ENCODE measurements at regions not wholly inside any gene's neighbourhood (a gene's known extent, or its start where the extent isn't known, plus 50 kb on each side); places are given as distances from the start of the nearest gene placed in this dataset.
"Not testable (repeated sequence)": the region's sequence is repeated elsewhere in the genome, so short reads cannot be mapped to it uniquely, and the experiment has no call there.

GRCh38 chr9:7490317-7491108 lies 309.1 kb downstream of the DMAC1 start:
- H3K4me3 Mint-ChIP-seq: no peak overlapping the region
- intact Hi-C loops (cut with micrococcal nuclease): no loop called here
- no peak for ATAC-seq
- 88% methylated on average over 2 of the region's 4 CpGs for WGBS (ENCODE audit: insufficient coverage)
- H3K4me1 ChIP-seq (ENCODE audit: control insufficient read depth, insufficient read depth, low read length): no peaks in the 10 kb centered on the region
- no peaks in the 10 kb centered on the region for H3K9me3 Mint-ChIP-seq
- no peaks in the 10 kb centered on the region for H3K27me3 ChIP-seq (ENCODE audit: control insufficient read depth, insufficient read depth, low read length)
- no peak for DNase-seq
- H3K4me1 Mint-ChIP-seq: no peaks in the 10 kb centered on the region
- no peak for TF ChIP-seq CTCF (IDR thresholded peaks at IDR 0.05)
- no peaks in the 10 kb centered on the region for H3K36me3 Mint-ChIP-seq
- no peak overlapping the region for H3K27ac Mint-ChIP-seq
- no peak overlapping the region for H3K27ac ChIP-seq (ENCODE audit: low read length)
- no peaks in the 10 kb centered on the region for H3K9me3 ChIP-seq (ENCODE audit: control insufficient read depth, insufficient read depth, low read length)
- H3K27me3 Mint-ChIP-seq (ENCODE audit: low read depth in 2 of 2): no peaks in the 10 kb centered on the region
- H3K36me3 ChIP-seq (ENCODE audit: control insufficient read depth, insufficient read depth, low read length): no peaks in the 10 kb centered on the region
- H3K4me3 ChIP-seq (ENCODE audit: low read length): no peak overlapping the region

GRCh38 chr9:7489036-7489435 lies 310.5 kb downstream of the DMAC1 start:
- Histone ChIP-seq H3K4me3 (ENCODE audit: low read length) (no peak overlapping the region), H3K9me3 (ENCODE audit: control insufficient read depth, insufficient read depth, low read length) (no peaks in the 10 kb centered on the region), H3K27ac (ENCODE audit: low read length) (no peak overlapping the region), H3K27me3 (ENCODE audit: control insufficient read depth, insufficient read depth, low read length) (no peaks in the 10 kb centered on the region), H3K4me1 (ENCODE audit: control insufficient read depth, insufficient read depth, low read length) (no peaks in the 10 kb centered on the region), H3K36me3 (ENCODE audit: control insufficient read depth, insufficient read depth, low read length) (no peaks in the 10 kb centered on the region)
- no peaks in the 10 kb centered on the region for H3K9me3 Mint-ChIP-seq
- DNase-seq (no peak), ATAC-seq (no peak)
- no peak overlapping the region for H3K27ac Mint-ChIP-seq
- no peak for TF ChIP-seq CTCF (IDR thresholded peaks at IDR 0.05)
- H3K4me3 Mint-ChIP-seq: no peak overlapping the region
- no peaks in the 10 kb centered on the region for H3K27me3 Mint-ChIP-seq (ENCODE audit: low read depth in 2 of 2)
- H3K4me1 Mint-ChIP-seq: no peaks in the 10 kb centered on the region
- H3K36me3 Mint-ChIP-seq: no peaks in the 10 kb centered on the region
- 86% methylated on average over 2 of the region's 2 CpGs for WGBS (ENCODE audit: insufficient coverage)
- intact Hi-C loops (cut with micrococcal nuclease): no loop called here

- H3K27me3 Mint-ChIP-seq (ENCODE audit: low read depth in 2 of 2); H3K27me3 ChIP-seq (ENCODE audit: control insufficient read depth, insufficient read depth, low read length); H3K9me3 Mint-ChIP-seq; H3K4me1 ChIP-seq (ENCODE audit: control insufficient read depth, insufficient read depth, low read length); H3K4me3 ChIP-seq (ENCODE audit: low read length); H3K4me3 Mint-ChIP-seq; H3K9me3 ChIP-seq (ENCODE audit: control insufficient read depth, insufficient read depth, low read length); H3K36me3 ChIP-seq (ENCODE audit: control insufficient read depth, insufficient read depth, low read length); H3K27ac ChIP-seq (ENCODE audit: low read length); intact Hi-C loops (cut with micrococcal nuclease); H3K27ac Mint-ChIP-seq; ATAC-seq; H3K36me3 Mint-ChIP-seq; DNase-seq; H3K4me1 Mint-ChIP-seq: not testable (repeated sequence)
- 82% methylated on average over 1 of the region's 1 CpG for WGBS (ENCODE audit: insufficient coverage)
Observed at GRCh38 chr9:7484014-7484413, 315.6 kb downstream of the DMAC1 start.

GRCh38 chr9:7481570-7481969 lies 318.0 kb downstream of the DMAC1 start:
- ATAC-seq (no peak), DNase-seq (no peak)
- Mint-ChIP-seq H3K4me1 (no peaks in the 10 kb centered on the region), H3K4me3 (no peak overlapping the region), H3K27me3 (ENCODE audit: low read depth in 2 of 2) (peaks cover 0 to 3% of the 10 kb centered on the region in 2 donors), H3K27ac (no peak overlapping the region), H3K36me3 (no peaks in the 10 kb centered on the region), H3K9me3 (no peaks in the 10 kb centered on the region)
- no peak overlapping the region for H3K4me3 ChIP-seq (ENCODE audit: low read length)
- TF ChIP-seq CTCF (IDR thresholded peaks at IDR 0.05): no peak
- no peaks in the 10 kb centered on the region for H3K9me3 ChIP-seq (ENCODE audit: control insufficient read depth, insufficient read depth, low read length)
- no peaks in the 10 kb centered on the region for H3K27me3 ChIP-seq (ENCODE audit: control insufficient read depth, insufficient read depth, low read length)
- intact Hi-C loops (cut with micrococcal nuclease): no loop called here
- no peak overlapping the region for H3K27ac ChIP-seq (ENCODE audit: low read length)
- H3K4me1 ChIP-seq (ENCODE audit: control insufficient read depth, insufficient read depth, low read length): no peaks in the 10 kb centered on the region
- H3K36me3 ChIP-seq (ENCODE audit: control insufficient read depth, insufficient read depth, low read length): no peaks in the 10 kb centered on the region
